GM19372 (cell line): ENCODE measurements at regions not wholly inside any gene's neighbourhood (a gene's known extent, or its start where the extent isn't known, plus 50 kb on each side); places are given as distances from the start of the nearest gene placed in this dataset.
"Not testable (repeated sequence)": the region's sequence is repeated elsewhere in the genome, so short reads cannot be mapped to it uniquely, and the experiment has no call there.

Experiments used
- ATAC-seq: cut with Tn5 transposase; IDR thresholded peaks from one replicate; pipeline ENCODE4 v1.9.1; 2021; ENCODE audit warnings: mild to moderate bottlenecking, low read depth, moderate library complexity; ENCODE audit not compliant: unreplicated experiment

GRCh38 chr4:1532549-1533395, 126.5 kb upstream of the NKX1-1 start:
- no peak for ATAC-seq

- ATAC-seq: no peak
Measured at GRCh38 chr4:1531683-1532548, 125.7 kb upstream of the NKX1-1 start.

GRCh38 chr4:1530356-1530755, 124.1 kb upstream of the NKX1-1 start:
- ATAC-seq: no peak

- no peak for ATAC-seq
Measured at GRCh38 chr4:1524761-1525160, 118.5 kb upstream of the NKX1-1 start.

GRCh38 chr4:1523907-1524636, 117.8 kb upstream of the NKX1-1 start:
- no peak for ATAC-seq

GRCh38 chr4:1523506-1523905, 117.3 kb upstream of the NKX1-1 start:
- no peak for ATAC-seq

GRCh38 chr4:1523033-1523432, 116.8 kb upstream of the NKX1-1 start:
- ATAC-seq: no peak

- no peak for ATAC-seq
Measured at GRCh38 chr4:1522606-1523005, 116.4 kb upstream of the NKX1-1 start.

GRCh38 chr4:1521821-1522361, 115.6 kb upstream of the NKX1-1 start:
- no peak for ATAC-seq

- not testable (repeated sequence) for ATAC-seq
Measured at GRCh38 chr4:1520795-1521576, 114.7 kb upstream of the NKX1-1 start.

GRCh38 chr4:1519787-1520661, 113.8 kb upstream of the NKX1-1 start:
- no peak for ATAC-seq

GRCh38 chr4:1518997-1519700, 112.9 kb upstream of the NKX1-1 start:
- no peak for ATAC-seq

- no peak for ATAC-seq
Measured at GRCh38 chr4:1517592-1518411, 111.6 kb upstream of the NKX1-1 start.

GRCh38 chr4:1516881-1517480, 110.7 kb upstream of the NKX1-1 start:
- no peak for ATAC-seq

- ATAC-seq: no peak
Measured at GRCh38 chr4:1516261-1516660, 110.0 kb upstream of the NKX1-1 start.

GRCh38 chr4:1515763-1516162, 109.5 kb upstream of the NKX1-1 start:
- ATAC-seq: no peak

- no peak for ATAC-seq
Measured at GRCh38 chr4:1515156-1515555, 108.9 kb upstream of the NKX1-1 start.
